ENCODE measurements at regions not wholly inside any gene's neighbourhood (a gene's known extent, or its start where the extent isn't known, plus 50 kb on each side); places are given as distances from the start of the nearest gene placed in this dataset.
A peak's percentile ranks its signal among the peaks of the same experiment; 100 is the strongest.

DNA sequence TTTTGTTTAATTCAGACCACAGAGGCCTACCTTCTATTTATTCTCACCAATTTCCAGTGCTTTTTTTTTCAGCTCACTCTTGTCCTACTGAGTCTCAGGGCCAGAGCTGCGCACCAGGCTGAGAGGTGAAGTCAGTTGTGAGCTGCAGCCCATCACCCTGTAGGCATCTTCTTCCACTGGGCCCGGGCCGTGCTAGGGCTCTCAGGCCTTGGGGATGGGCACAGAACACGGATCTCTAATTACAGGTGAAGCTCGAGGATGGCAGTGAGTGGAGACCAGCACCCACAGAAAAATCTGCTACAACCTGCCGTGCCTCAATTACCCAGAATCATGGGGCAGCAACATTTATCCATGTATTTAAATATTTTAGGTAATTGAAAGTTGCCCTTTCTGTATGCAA, 82.1 kb downstream of the IRX5 start:
- Histone ChIP-seq H3K4me2 (ENCODE audit: insufficient read depth, low read length, poor library complexity, severe bottlenecking) (no peak overlapping the region), H3K9ac (ENCODE audit: low read depth, low read length, poor library complexity) (no peak overlapping the region), H3K9me3 (replicated peaks in 1 of 2; ENCODE audit: control insufficient read depth in 2 of 2, insufficient read depth in 1 of 2, low read depth in 1 of 2, low read length in 2 of 2) (no peaks in the 10 kb centered on the region), H2AFZ (ENCODE audit: low read length) (no peak overlapping the region), H3K4me1 (ENCODE audit: control insufficient read depth in 2 of 2, insufficient read depth in 1 of 2, low read depth in 1 of 2, low read length in 2 of 2) (no peaks in the 10 kb centered on the region), H2BK15ac (ENCODE audit: low read length) (no peak overlapping the region), H4K91ac (ENCODE audit: low read depth, low read length, poor library complexity) (no peak overlapping the region), H3K18ac (ENCODE audit: low read length) (no peak overlapping the region), H2BK12ac (ENCODE audit: low read length) (no peak overlapping the region), H3K27me3 (ENCODE audit: control insufficient read depth in 3 of 3, insufficient read depth in 3 of 3, low read depth in 1 of 3, low read length in 3 of 3) (peaks cover 0 to 3% (median 0%) of the 10 kb centered on the region in 3 experiments), H2AK5ac (ENCODE audit: low read depth, low read length) (no peak overlapping the region), H3K23ac (ENCODE audit: low read depth, low read length, poor library complexity) (no peak overlapping the region), H3K79me1 (ENCODE audit: low read depth, low read length) (no peaks in the 10 kb centered on the region), H4K8ac (ENCODE audit: low read depth, low read length) (no peak overlapping the region), H2BK5ac (ENCODE audit: low read length) (no peak overlapping the region), H2BK120ac (ENCODE audit: low read depth, low read length) (no peak overlapping the region), H3K36me3 (replicated peaks in 1 of 2; ENCODE audit: control insufficient read depth in 2 of 2, insufficient read depth in 2 of 2, low read length in 2 of 2) (no peaks in the 10 kb centered on the region), H3K14ac (ENCODE audit: low read length) (no peak overlapping the region), H3K4ac (ENCODE audit: low read length) (no peak overlapping the region), H3K27ac (replicated peaks; ENCODE audit: low read length) (no peak overlapping the region), H3K4me3 (ENCODE audit: low read length in 2 of 2) (no peak overlapping the region)
- WGBS, 2 donors (ENCODE audit: extremely low coverage in 2 of 2, insufficient read length in 2 of 2, insufficient replicate concordance in 1 of 2) = no CpG with 5 or more reads among the region's 6 CpGs
- DNase-seq (ENCODE audit: low spot score) = no peak

GRCh38 chr16:55014022-55014421, 83.4 kb downstream of the IRX5 start:
- Histone ChIP-seq H4K8ac (ENCODE audit: low read depth, low read length) (no peak overlapping the region), H3K36me3 (replicated peaks in 1 of 2; ENCODE audit: control insufficient read depth in 2 of 2, insufficient read depth in 2 of 2, low read length in 2 of 2) (no peaks in the 10 kb centered on the region), H3K18ac (ENCODE audit: low read length) (no peak overlapping the region), H2BK5ac (ENCODE audit: low read length) (no peak overlapping the region), H2BK120ac (ENCODE audit: low read depth, low read length) (no peak overlapping the region), H3K4me2 (ENCODE audit: insufficient read depth, low read length, poor library complexity, severe bottlenecking) (no peak overlapping the region), H2BK12ac (ENCODE audit: low read length) (no peak overlapping the region), H2AK5ac (ENCODE audit: low read depth, low read length) (no peak overlapping the region), H3K4ac (ENCODE audit: low read length) (no peak overlapping the region), H3K27ac (replicated peaks; ENCODE audit: low read length) (no peak overlapping the region), H3K4me1 (ENCODE audit: control insufficient read depth in 2 of 2, insufficient read depth in 1 of 2, low read depth in 1 of 2, low read length in 2 of 2) (no peaks in the 10 kb centered on the region), H3K4me3 (ENCODE audit: low read length in 2 of 2) (no peak overlapping the region), H3K23ac (ENCODE audit: low read depth, low read length, poor library complexity) (no peak overlapping the region), H4K91ac (ENCODE audit: low read depth, low read length, poor library complexity) (no peak overlapping the region), H2BK15ac (ENCODE audit: low read length) (no peak overlapping the region), H3K27me3 (ENCODE audit: control insufficient read depth in 3 of 3, insufficient read depth in 3 of 3, low read depth in 1 of 3, low read length in 3 of 3) (peaks cover 0 to 3% (median 0%) of the 10 kb centered on the region in 3 experiments), H3K79me1 (ENCODE audit: low read depth, low read length) (no peaks in the 10 kb centered on the region), H3K9ac (ENCODE audit: low read depth, low read length, poor library complexity) (no peak overlapping the region), H3K9me3 (replicated peaks in 1 of 2; ENCODE audit: control insufficient read depth in 2 of 2, insufficient read depth in 1 of 2, low read depth in 1 of 2, low read length in 2 of 2) (no peaks in the 10 kb centered on the region), H2AFZ (ENCODE audit: low read length) (no peak overlapping the region), H3K14ac (ENCODE audit: low read length) (no peak overlapping the region)
- no peak for DNase-seq (ENCODE audit: low spot score)
- WGBS, 2 donors (ENCODE audit: extremely low coverage in 2 of 2, insufficient read length in 2 of 2, insufficient replicate concordance in 1 of 2) = no CpG with 5 or more reads among the region's 4 CpGs

DNA sequence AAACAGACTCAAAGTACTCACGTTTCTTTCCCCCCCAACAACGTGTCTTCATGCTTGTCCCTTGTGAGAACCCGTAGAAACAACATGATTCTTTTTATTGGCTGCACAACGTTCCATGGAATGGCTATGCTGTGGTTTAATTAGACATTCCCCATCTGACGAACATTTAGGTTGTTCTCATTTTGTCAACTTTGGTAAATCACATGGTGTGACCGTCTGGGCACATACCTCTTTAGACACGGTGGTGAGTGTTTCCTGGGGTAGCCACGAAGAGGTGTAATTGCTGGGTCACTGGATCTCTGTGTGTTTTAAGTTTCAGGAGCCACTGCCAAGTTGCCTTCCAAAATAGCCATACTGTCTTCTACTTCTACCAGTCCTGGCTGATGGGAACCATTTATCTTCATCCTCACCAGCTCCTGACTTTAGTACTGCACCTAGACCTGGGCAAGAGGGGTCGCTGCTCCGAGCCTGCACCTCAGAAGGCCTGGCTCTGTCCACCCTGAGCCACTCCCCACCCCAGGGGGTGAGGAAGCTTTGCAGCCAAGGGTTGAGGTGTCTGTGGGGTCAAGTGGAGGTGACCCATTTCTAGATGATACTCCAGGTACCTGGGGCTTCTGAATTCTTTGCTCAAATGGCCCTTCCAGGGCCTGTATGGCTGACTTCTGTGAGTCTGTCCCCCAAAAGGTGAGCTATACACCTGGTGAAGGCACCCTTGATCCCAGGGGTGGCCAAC, 84.7 kb downstream of the IRX5 start:
- Histone ChIP-seq H3K23ac (ENCODE audit: low read depth, low read length, poor library complexity) (no peak overlapping the region), H3K9me3 (replicated peaks in 1 of 2; ENCODE audit: control insufficient read depth in 2 of 2, insufficient read depth in 1 of 2, low read depth in 1 of 2, low read length in 2 of 2) (peaks cover 0 to 8% of the 10 kb centered on the region in 2 donors), H2BK15ac (ENCODE audit: low read length) (no peak overlapping the region), H4K91ac (ENCODE audit: low read depth, low read length, poor library complexity) (no peak overlapping the region), H3K27ac (replicated peaks; ENCODE audit: low read length) (no peak overlapping the region), H3K4ac (ENCODE audit: low read length) (no peak overlapping the region), H3K36me3 (replicated peaks in 1 of 2; ENCODE audit: control insufficient read depth in 2 of 2, insufficient read depth in 2 of 2, low read length in 2 of 2) (no peaks in the 10 kb centered on the region), H2AK5ac (ENCODE audit: low read depth, low read length) (no peak overlapping the region), H3K4me1 (ENCODE audit: control insufficient read depth in 2 of 2, insufficient read depth in 1 of 2, low read depth in 1 of 2, low read length in 2 of 2) (no peaks in the 10 kb centered on the region), H3K4me2 (ENCODE audit: insufficient read depth, low read length, poor library complexity, severe bottlenecking) (no peak overlapping the region), H2AFZ (ENCODE audit: low read length) (no peak overlapping the region), H2BK12ac (ENCODE audit: low read length) (no peak overlapping the region), H4K8ac (ENCODE audit: low read depth, low read length) (no peak overlapping the region), H3K9ac (ENCODE audit: low read depth, low read length, poor library complexity) (no peak overlapping the region), H3K18ac (ENCODE audit: low read length) (peak overlapping the region; percentile 28), H2BK120ac (ENCODE audit: low read depth, low read length) (no peak overlapping the region), H3K14ac (ENCODE audit: low read length) (no peak overlapping the region), H3K79me1 (ENCODE audit: low read depth, low read length) (no peaks in the 10 kb centered on the region), H3K4me3 (ENCODE audit: low read length in 2 of 2) (no peak overlapping the region), H2BK5ac (ENCODE audit: low read length) (no peak overlapping the region), H3K27me3 (ENCODE audit: control insufficient read depth in 3 of 3, insufficient read depth in 3 of 3, low read depth in 1 of 3, low read length in 3 of 3) (peaks cover 0 to 9% (median 0%) of the 10 kb centered on the region in 3 experiments)
- DNase-seq (ENCODE audit: low spot score) = no peak
- WGBS, 2 donors (ENCODE audit: extremely low coverage in 2 of 2, insufficient read length in 2 of 2, insufficient replicate concordance in 1 of 2) = no CpG with 5 or more reads among the region's 10 CpGs

DNA sequence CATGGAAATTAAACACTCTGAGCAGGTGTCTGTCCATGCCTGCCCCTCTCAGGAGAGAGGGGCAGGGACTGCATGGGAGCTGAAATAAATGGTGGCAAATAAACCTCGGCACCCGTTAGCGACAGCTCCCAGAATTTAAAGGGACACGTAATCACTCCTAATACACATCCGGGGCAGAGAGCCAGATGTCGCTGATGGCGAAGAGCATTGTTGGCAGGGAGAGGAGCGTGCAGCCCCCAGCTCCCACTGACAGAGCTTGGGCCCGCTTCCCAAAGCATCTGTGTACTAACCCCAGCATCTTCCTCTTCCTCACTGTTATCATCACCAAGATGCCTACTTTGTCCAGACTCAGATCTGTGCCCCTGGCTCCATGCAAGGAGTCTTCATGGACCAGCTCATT, 85.8 kb downstream of the IRX5 start:
- Histone ChIP-seq H3K18ac (ENCODE audit: low read length) (peak overlapping the region; percentile 35), H4K91ac (ENCODE audit: low read depth, low read length, poor library complexity) (no peak overlapping the region), H3K36me3 (replicated peaks in 1 of 2; ENCODE audit: control insufficient read depth in 2 of 2, insufficient read depth in 2 of 2, low read length in 2 of 2) (no peaks in the 10 kb centered on the region), H3K4ac (ENCODE audit: low read length) (no peak overlapping the region), H3K79me1 (ENCODE audit: low read depth, low read length) (no peaks in the 10 kb centered on the region), H2BK120ac (ENCODE audit: low read depth, low read length) (no peak overlapping the region), H2BK15ac (ENCODE audit: low read length) (no peak overlapping the region), H2BK5ac (ENCODE audit: low read length) (no peak overlapping the region), H3K9ac (ENCODE audit: low read depth, low read length, poor library complexity) (no peak overlapping the region), H2AFZ (ENCODE audit: low read length) (no peak overlapping the region), H2AK5ac (ENCODE audit: low read depth, low read length) (no peak overlapping the region), H4K8ac (ENCODE audit: low read depth, low read length) (no peak overlapping the region), H3K4me2 (ENCODE audit: insufficient read depth, low read length, poor library complexity, severe bottlenecking) (no peak overlapping the region), H3K9me3 (replicated peaks in 1 of 2; ENCODE audit: control insufficient read depth in 2 of 2, insufficient read depth in 1 of 2, low read depth in 1 of 2, low read length in 2 of 2) (peaks cover 0 to 8% of the 10 kb centered on the region in 2 donors), H3K4me3 (ENCODE audit: low read length in 2 of 2) (no peak overlapping the region), H3K14ac (ENCODE audit: low read length) (no peak overlapping the region), H2BK12ac (ENCODE audit: low read length) (no peak overlapping the region), H3K27ac (replicated peaks; ENCODE audit: low read length) (no peak overlapping the region), H3K23ac (ENCODE audit: low read depth, low read length, poor library complexity) (no peak overlapping the region), H3K27me3 (ENCODE audit: control insufficient read depth in 3 of 3, insufficient read depth in 3 of 3, low read depth in 1 of 3, low read length in 3 of 3) (peaks cover 0 to 9% (median 0%) of the 10 kb centered on the region in 3 experiments), H3K4me1 (ENCODE audit: control insufficient read depth in 2 of 2, insufficient read depth in 1 of 2, low read depth in 1 of 2, low read length in 2 of 2) (no peaks in the 10 kb centered on the region)
- no peak for DNase-seq (ENCODE audit: low spot score)
- no CpG with 5 or more reads among the region's 9 CpGs for WGBS, 2 donors (ENCODE audit: extremely low coverage in 2 of 2, insufficient read length in 2 of 2, insufficient replicate concordance in 1 of 2)
